ENCODE measurements at regions not wholly inside any gene's neighbourhood (a gene's known extent, or its start where the extent isn't known, plus 50 kb on each side); places are given as distances from the start of the nearest gene placed in this dataset.

DNA sequence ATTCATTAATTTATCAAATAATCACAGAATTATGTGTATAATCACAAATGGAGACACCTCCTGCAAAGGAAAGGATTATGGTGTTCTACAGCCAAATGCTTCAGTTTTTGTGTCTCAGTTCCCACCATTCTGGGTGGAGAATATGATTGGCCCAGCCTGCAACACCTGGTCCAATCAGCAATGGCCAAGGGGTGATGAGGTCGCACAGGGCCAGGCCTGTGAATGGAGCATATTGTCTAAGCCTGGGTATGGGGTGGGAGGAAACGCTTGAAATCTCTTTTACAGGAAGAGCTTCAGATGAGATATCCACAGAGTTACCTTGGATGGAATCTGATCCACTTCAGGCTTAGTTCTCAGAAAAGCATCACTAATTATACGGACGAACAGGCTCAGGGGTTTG lies 271.6 kb downstream of the DHX35 start:
- ATAC-seq: no peak
- Histone ChIP-seq H3K4me3 (no peak overlapping the region), H3K27ac (no peak overlapping the region), H3K27me3 (no peaks in the 10 kb centered on the region), H3K36me3 (replicated peaks in 1 of 2; ENCODE audit: insufficient read depth in 1 of 2, low read depth in 2 of 2) (no peaks in the 10 kb centered on the region), H3K9me3 (no peaks in the 10 kb centered on the region), H3K4me1 (no peaks in the 10 kb centered on the region)
- 72 to 87% methylated on average over 4 of the region's 4 CpGs for WGBS, 2 donors
- intact Hi-C loops (cut with DNase I): no loop called here
- no peak for DNase-seq
- TF ChIP-seq POLR2A (IDR thresholded peaks at IDR 0.05): no peak
- TF ChIP-seq, protein P1, sequence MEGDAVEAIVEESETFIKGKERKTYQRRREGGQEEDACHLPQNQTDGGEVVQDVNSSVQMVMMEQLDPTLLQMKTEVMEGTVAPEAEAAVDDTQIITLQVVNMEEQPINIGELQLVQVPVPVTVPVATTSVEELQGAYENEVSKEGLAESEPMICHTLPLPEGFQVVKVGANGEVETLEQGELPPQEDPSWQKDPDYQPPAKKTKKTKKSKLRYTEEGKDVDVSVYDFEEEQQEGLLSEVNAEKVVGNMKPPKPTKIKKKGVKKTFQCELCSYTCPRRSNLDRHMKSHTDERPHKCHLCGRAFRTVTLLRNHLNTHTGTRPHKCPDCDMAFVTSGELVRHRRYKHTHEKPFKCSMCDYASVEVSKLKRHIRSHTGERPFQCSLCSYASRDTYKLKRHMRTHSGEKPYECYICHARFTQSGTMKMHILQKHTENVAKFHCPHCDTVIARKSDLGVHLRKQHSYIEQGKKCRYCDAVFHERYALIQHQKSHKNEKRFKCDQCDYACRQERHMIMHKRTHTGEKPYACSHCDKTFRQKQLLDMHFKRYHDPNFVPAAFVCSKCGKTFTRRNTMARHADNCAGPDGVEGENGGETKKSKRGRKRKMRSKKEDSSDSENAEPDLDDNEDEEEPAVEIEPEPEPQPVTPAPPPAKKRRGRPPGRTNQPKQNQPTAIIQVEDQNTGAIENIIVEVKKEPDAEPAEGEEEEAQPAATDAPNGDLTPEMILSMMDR (IDR thresholded peaks at IDR 0.05): no peak

- TF ChIP-seq, protein P1 (IDR thresholded peaks at IDR 0.05): no peak
- no peak for TF ChIP-seq POLR2A (IDR thresholded peaks at IDR 0.05)
- DNase-seq (no peak), ATAC-seq (no peak)
- H3K9me3 ChIP-seq: no peaks in the 10 kb centered on the region
- 39 to 45% methylated on average over 7 of the region's 7 CpGs for WGBS, 2 donors
- no peak overlapping the region for H3K4me3 ChIP-seq
- no peaks in the 10 kb centered on the region for H3K36me3 ChIP-seq (replicated peaks in 1 of 2; ENCODE audit: insufficient read depth in 1 of 2, low read depth in 2 of 2)
- H3K27ac ChIP-seq: no peak overlapping the region
- no peaks in the 10 kb centered on the region for H3K27me3 ChIP-seq
- no peaks in the 10 kb centered on the region for H3K4me1 ChIP-seq
- intact Hi-C loops (cut with DNase I): no loop called here
Observed at GRCh38 chr20:39227416-39227815, 265.3 kb downstream of the DHX35 start.

DNA sequence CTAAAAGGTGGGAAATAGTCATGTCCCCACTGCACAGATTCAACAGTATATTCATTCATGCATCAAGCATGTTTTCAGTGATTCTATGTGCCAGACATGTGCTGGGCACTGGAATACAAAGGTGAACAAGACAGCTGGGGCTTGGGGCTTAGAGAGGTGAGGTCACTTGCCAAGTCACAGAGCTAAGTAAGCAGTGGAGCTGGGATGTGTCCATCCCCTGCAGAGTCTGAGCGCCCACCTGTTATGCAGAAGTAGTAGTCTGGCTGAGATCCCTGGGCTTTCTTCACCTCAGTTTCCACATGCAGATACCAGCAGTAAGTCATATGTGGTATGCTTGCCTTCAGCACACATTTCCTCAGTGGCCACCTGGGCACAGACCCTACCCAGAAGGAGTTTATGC lies 263.8 kb downstream of the DHX35 start:
- H3K27me3 ChIP-seq: no peaks in the 10 kb centered on the region

DNA sequence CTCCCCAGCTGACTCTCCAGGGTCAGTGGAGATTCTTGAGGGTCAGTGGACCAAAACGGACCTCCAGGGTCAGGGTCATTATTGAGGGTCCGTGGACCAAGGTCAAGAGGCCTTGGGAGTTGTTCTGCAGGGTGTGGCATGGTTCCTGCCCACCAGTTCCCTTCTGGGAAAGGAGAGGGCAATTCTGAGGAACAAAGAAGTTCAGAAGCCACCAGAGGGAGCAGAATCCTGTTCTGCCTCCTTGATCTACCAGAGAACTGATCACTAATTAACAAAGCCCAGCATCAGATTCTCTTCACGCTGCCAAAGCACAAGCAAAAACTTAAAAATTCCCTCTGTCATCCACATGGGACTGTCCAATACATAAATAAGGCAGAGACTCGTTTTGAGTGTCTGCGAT lies 263.4 kb downstream of the DHX35 start:
- DNase-seq (no peak), ATAC-seq (no peak)
- no peak overlapping the region for H3K4me3 ChIP-seq
- TF ChIP-seq, protein P1 (IDR thresholded peaks at IDR 0.05): no peak
- TF ChIP-seq POLR2A (IDR thresholded peaks at IDR 0.05): no peak
- no peaks in the 10 kb centered on the region for H3K4me1 ChIP-seq
- intact Hi-C loops (cut with DNase I): no loop called here
- WGBS, 2 donors: 37 to 40% methylated on average over 5 of the region's 5 CpGs
- H3K27me3 ChIP-seq: no peaks in the 10 kb centered on the region
- no peaks in the 10 kb centered on the region for H3K36me3 ChIP-seq (replicated peaks in 1 of 2; ENCODE audit: insufficient read depth in 1 of 2, low read depth in 2 of 2)
- H3K27ac ChIP-seq: no peak overlapping the region
- H3K9me3 ChIP-seq: no peaks in the 10 kb centered on the region

More for the DNA sequence above, 263.8 kb downstream of the DHX35 start:
- no peaks in the 10 kb centered on the region for H3K4me1 ChIP-seq
- TF ChIP-seq, protein P1 (IDR thresholded peaks at IDR 0.05): no peak
- no peak for TF ChIP-seq POLR2A (IDR thresholded peaks at IDR 0.05)
- H3K9me3 ChIP-seq: no peaks in the 10 kb centered on the region
- intact Hi-C loops (cut with DNase I): no loop called here
- WGBS, 2 donors: 60 to 72% methylated on average over 1 of the region's 1 CpG
- no peak for ATAC-seq
- H3K36me3 ChIP-seq (replicated peaks in 1 of 2; ENCODE audit: insufficient read depth in 1 of 2, low read depth in 2 of 2): no peaks in the 10 kb centered on the region
- DNase-seq: no peak
- H3K4me3 ChIP-seq: no peak overlapping the region
- no peak overlapping the region for H3K27ac ChIP-seq

GRCh38 chr20:39222101-39222500 lies 260.0 kb downstream of the DHX35 start:
- Histone ChIP-seq H3K4me1 (no peaks in the 10 kb centered on the region), H3K27me3 (no peaks in the 10 kb centered on the region), H3K4me3 (no peak overlapping the region), H3K27ac (no peak overlapping the region), H3K36me3 (replicated peaks in 1 of 2; ENCODE audit: insufficient read depth in 1 of 2, low read depth in 2 of 2) (no peaks in the 10 kb centered on the region), H3K9me3 (no peaks in the 10 kb centered on the region)
- ATAC-seq: no peak
- intact Hi-C loops (cut with DNase I): no loop called here
- no peak for DNase-seq
- TF ChIP-seq, protein P1 (IDR thresholded peaks at IDR 0.05): no peak
- TF ChIP-seq POLR2A (IDR thresholded peaks at IDR 0.05): no peak
- 6 to 11% methylated on average over 1 of the region's 1 CpG for WGBS, 2 donors

Data from body of pancreas (tissue), 4 donors.